Osteoblast (primary cell): ENCODE measurements at regions not wholly inside any gene's neighbourhood (a gene's known extent, or its start where the extent isn't known, plus 50 kb on each side); places are given as distances from the start of the nearest gene placed in this dataset.
A peak's percentile ranks its signal among the peaks of the same experiment; 100 is the strongest.

Source experiments
- DNase-seq: peaks from one replicate; pipeline ENCODE4 v3.0.0; 2011; ENCODE audit warnings: low spot score, mixed read lengths; ENCODE audit not compliant: insufficient read length; ENCODE audit errors: missing footprints
- H2AFZ ChIP-seq: 2 replicates; pipeline ENCODE4 v1.6.0; 2011; ENCODE audit warnings: mild to moderate bottlenecking, low read length
- H3K27ac ChIP-seq: 2 replicates; pipeline ENCODE4 v1.5.1; 2011; ENCODE audit warnings: mild to moderate bottlenecking, low read depth, low read length, moderate library complexity
- H3K27me3 ChIP-seq: 2 replicates; pipeline ENCODE4 v1.6.0; 2012; ENCODE audit warnings: mild to moderate bottlenecking, control low read depth, inconsistent platforms, low read length, moderate library complexity; ENCODE audit not compliant: insufficient read depth
- H3K36me3 ChIP-seq: 2 replicates; pipeline ENCODE4 v1.5.1; 2011; ENCODE audit warnings: mild to moderate bottlenecking, low read length, control low read depth, moderate library complexity; ENCODE audit not compliant: insufficient read depth
- H3K4me1 ChIP-seq: 2 replicates; pipeline ENCODE4 v1.5.1; 2011; ENCODE audit warnings: mild to moderate bottlenecking, low read length, control low read depth, moderate library complexity; ENCODE audit not compliant: insufficient read depth
- H3K4me2 ChIP-seq: 2 replicates; pipeline ENCODE4 v1.6.0; 2011; ENCODE audit warnings: mild to moderate bottlenecking, low read length; ENCODE audit not compliant: insufficient read depth
- H3K4me3 ChIP-seq: fragments of 200-600 bp; sonication (generic); 3 replicates; pipeline ENCODE4 v1.5.1; 2012; ENCODE audit warnings: mild to moderate bottlenecking, low read length, inconsistent platforms; ENCODE audit not compliant: insufficient read depth
- H3K79me2 ChIP-seq: 2 replicates; pipeline ENCODE4 v1.6.0; 2012; ENCODE audit warnings: mild to moderate bottlenecking, low read length, control low read depth, inconsistent platforms; ENCODE audit not compliant: insufficient read depth
- H3K9me3 ChIP-seq: 2 replicates; pipeline ENCODE4 v1.5.1; 2011; ENCODE audit warnings: low read depth, low read length, control low read depth
- H4K20me1 ChIP-seq: 2 replicates; pipeline ENCODE4 v1.6.0; 2012; ENCODE audit warnings: mild to moderate bottlenecking, low read length, control low read depth; ENCODE audit not compliant: insufficient read depth
- TF ChIP-seq, protein P1 (sequence below): IDR thresholded peaks from 2 replicates; pipeline ENCODE4 v1.5.1; 2011; ENCODE audit warnings: mild to moderate bottlenecking, low read depth, low read length, moderate library complexity; ENCODE audit errors: extremely low read depth

DNA sequence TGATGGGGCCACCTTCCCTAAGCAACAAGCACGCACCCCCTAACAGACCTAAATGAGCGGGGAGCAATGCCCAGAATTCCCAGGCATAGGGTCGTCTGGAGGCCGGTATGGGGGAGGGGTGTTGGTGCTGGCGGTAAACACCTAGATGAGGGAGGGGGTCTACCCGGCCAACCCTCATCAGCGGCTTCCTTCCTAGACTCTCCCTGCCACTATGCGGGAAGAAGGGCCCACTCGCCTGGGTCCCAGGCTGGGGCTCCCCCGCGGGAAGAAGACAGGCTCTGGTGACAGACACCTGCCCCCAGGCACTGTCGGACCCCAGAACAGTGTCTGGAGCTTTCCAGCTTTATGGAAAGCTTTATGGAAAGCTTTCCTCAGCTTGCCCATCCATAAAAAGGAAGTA lies 519.0 kb upstream of the SEMA6A start:
- Histone ChIP-seq H3K36me3 (no peaks in the 10 kb centered on the region), H3K9me3 (no peaks in the 10 kb centered on the region), H3K4me1 (no peaks in the 10 kb centered on the region), H2AFZ (no peak overlapping the region), H3K4me3 (no peak overlapping the region), H4K20me1 (no peaks in the 10 kb centered on the region), H3K27me3 (no peaks in the 10 kb centered on the region), H3K4me2 (no peak overlapping the region), H3K27ac (no peak overlapping the region), H3K79me2 (no peaks in the 10 kb centered on the region)
- peak; percentile 34 for DNase-seq
- TF ChIP-seq, protein P1, sequence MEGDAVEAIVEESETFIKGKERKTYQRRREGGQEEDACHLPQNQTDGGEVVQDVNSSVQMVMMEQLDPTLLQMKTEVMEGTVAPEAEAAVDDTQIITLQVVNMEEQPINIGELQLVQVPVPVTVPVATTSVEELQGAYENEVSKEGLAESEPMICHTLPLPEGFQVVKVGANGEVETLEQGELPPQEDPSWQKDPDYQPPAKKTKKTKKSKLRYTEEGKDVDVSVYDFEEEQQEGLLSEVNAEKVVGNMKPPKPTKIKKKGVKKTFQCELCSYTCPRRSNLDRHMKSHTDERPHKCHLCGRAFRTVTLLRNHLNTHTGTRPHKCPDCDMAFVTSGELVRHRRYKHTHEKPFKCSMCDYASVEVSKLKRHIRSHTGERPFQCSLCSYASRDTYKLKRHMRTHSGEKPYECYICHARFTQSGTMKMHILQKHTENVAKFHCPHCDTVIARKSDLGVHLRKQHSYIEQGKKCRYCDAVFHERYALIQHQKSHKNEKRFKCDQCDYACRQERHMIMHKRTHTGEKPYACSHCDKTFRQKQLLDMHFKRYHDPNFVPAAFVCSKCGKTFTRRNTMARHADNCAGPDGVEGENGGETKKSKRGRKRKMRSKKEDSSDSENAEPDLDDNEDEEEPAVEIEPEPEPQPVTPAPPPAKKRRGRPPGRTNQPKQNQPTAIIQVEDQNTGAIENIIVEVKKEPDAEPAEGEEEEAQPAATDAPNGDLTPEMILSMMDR = no peak

DNA sequence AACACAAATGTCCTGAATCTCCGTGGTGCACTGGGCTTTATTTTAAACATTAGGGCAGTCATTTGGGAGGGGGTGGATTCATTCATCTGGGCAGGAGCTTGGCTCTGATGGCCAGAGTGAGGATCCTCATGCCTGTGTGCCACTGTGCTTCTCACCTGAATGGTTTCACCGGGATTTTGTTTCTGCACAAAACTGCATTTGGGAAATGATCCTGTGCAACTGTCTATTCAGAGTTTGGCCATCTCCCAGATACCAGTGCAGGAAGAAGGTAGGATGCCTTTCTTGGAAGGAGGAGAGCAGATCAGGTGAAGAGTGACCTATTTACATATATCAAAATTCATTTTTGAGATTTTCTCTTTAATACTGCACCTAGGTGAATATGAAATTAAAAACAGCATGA lies 514.4 kb upstream of the SEMA6A start:
- TF ChIP-seq, protein P1 = no peak
- Histone ChIP-seq H3K27me3 (no peaks in the 10 kb centered on the region), H3K79me2 (no peaks in the 10 kb centered on the region), H2AFZ (no peak overlapping the region), H3K9me3 (no peaks in the 10 kb centered on the region), H4K20me1 (no peaks in the 10 kb centered on the region), H3K36me3 (no peaks in the 10 kb centered on the region), H3K4me3 (no peak overlapping the region), H3K27ac (no peak overlapping the region), H3K4me2 (no peak overlapping the region), H3K4me1 (no peaks in the 10 kb centered on the region)
- no peak for DNase-seq

DNA sequence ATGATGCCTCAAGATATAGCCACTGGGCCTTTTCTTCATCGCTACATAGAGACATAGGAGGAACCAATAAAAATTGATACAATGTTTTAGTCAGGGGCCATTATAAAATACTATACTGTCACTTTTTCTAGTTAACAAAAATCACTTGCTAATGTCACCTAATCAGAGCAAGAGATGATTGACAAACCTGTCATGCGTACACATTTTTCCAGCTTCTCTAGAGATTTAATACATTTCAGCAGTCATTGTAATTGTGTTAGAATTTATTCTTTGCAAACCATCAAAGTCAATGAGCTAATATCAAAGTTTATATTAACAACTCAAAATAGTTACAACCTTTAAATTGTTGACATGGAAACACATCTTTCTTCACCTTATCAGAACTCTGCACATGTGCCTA lies 513.6 kb upstream of the SEMA6A start:
- no peaks in the 10 kb centered on the region for H3K79me2 ChIP-seq
- no peaks in the 10 kb centered on the region for H3K4me1 ChIP-seq
- H3K9me3 ChIP-seq = no peaks in the 10 kb centered on the region
- H4K20me1 ChIP-seq = no peaks in the 10 kb centered on the region
- no peak for DNase-seq
- no peak overlapping the region for H3K4me2 ChIP-seq
- H2AFZ ChIP-seq = no peak overlapping the region
- no peak overlapping the region for H3K27ac ChIP-seq
- H3K4me3 ChIP-seq = no peak overlapping the region
- H3K36me3 ChIP-seq = no peaks in the 10 kb centered on the region
- no peaks in the 10 kb centered on the region for H3K27me3 ChIP-seq
- TF ChIP-seq, protein P1 = no peak

DNA sequence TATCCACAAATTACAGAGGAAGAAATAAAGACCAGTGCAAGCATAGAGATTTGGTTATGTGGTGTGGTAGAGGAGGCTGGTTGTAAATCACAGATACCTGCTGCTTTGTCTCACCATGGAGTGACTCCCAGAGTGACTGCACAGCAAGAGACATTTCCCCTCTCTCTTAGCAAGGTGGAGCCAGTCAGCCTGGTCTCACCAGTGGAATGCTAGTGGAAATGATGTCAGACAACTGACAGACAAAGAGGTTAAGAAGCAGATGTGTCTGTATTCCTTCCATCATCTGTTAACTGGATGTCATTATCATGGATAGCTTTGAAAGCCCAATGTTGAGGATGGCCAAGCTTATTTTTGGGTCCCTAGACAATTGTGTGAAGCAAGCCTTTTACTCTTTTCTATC lies 509.4 kb upstream of the SEMA6A start:
- no peaks in the 10 kb centered on the region for H3K79me2 ChIP-seq
- H3K4me3 ChIP-seq = no peak overlapping the region
- no peaks in the 10 kb centered on the region for H4K20me1 ChIP-seq
- H3K4me1 ChIP-seq = no peaks in the 10 kb centered on the region
- H3K4me2 ChIP-seq = no peak overlapping the region
- H2AFZ ChIP-seq = no peak overlapping the region
- TF ChIP-seq, protein P1 = no peak
- no peak for DNase-seq
- no peaks in the 10 kb centered on the region for H3K27me3 ChIP-seq
- H3K36me3 ChIP-seq = no peaks in the 10 kb centered on the region
- H3K27ac ChIP-seq = no peak overlapping the region
- H3K9me3 ChIP-seq = no peaks in the 10 kb centered on the region
